HG03442 (cell line): ENCODE measurements at regions not wholly inside any gene's neighbourhood (a gene's known extent, or its start where the extent isn't known, plus 50 kb on each side); places are given as distances from the start of the nearest gene placed in this dataset.
"Not testable (repeated sequence)": the region's sequence is repeated elsewhere in the genome, so short reads cannot be mapped to it uniquely, and the experiment has no call there.

Experiments
- ATAC-seq: cut with Tn5 transposase; IDR thresholded peaks from one replicate; pipeline ENCODE4 v1.9.1; 2021; ENCODE audit warnings: mild to moderate bottlenecking, moderate library complexity; ENCODE audit not compliant: unreplicated experiment

DNA sequence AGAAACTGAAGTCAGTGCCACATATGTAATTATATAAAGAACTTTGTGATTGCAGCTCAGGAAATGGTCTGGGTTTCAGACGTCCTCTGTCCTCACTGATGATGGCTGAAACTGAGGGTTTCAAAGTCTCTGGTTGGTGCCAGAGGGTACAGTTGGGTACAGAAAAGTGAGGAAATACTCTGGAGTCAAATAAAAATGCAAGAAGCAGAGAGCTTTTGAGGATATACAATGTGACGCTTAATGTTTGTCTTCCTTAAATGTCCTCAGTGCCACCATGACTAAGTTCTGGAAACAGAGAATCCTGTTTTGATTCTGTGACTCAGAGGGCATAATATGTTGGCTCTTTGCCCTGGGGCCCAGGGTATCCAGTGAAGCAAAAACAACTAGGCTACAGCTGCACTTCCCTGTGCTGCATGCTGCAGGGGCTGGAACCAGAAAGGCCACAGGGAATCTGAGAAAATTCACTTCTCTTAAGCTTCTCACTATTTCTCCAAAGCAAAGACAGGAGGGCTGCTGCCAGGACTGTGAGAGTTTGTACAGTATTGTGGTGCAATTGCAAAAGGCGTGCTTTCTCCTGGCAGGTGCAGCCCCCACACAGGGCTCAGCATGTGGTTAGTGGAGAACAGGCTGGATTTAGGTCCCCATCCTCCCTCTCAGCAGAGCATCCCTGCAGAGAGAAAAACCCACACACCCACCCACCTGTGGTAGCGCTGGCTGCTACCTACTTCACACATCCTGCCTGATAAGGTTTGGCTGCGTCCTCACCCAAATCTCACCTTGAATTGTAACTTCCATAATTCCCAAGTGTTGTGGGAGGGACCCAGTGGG lies 169.5 kb upstream of the SVIL start:
- ATAC-seq = no peak

- no peak for ATAC-seq
Measured at GRCh38 chr10:29802171-29802570, 167.4 kb upstream of the SVIL start.

GRCh38 chr10:29798921-29799690 lies 164.3 kb upstream of the SVIL start:
- ATAC-seq = no peak

DNA sequence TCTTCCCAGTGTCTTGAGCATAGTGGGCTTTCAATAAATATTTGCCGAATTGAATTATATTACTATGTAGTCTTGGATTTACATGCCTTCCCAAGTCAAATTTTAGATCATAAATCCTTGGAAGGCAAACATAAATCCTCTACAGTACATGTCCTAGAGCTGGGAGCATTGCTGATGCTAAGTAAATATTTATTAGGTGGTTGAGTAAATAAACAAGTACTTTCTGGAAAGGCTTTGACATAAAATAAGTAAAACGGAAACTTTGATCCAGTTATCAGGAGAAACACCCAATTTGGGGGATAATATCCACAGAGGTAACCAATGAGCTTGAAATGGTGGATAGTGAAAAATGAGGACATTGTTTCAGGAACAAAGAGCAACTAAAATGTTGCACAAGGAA lies 162.8 kb upstream of the SVIL start:
- ATAC-seq = no peak

DNA sequence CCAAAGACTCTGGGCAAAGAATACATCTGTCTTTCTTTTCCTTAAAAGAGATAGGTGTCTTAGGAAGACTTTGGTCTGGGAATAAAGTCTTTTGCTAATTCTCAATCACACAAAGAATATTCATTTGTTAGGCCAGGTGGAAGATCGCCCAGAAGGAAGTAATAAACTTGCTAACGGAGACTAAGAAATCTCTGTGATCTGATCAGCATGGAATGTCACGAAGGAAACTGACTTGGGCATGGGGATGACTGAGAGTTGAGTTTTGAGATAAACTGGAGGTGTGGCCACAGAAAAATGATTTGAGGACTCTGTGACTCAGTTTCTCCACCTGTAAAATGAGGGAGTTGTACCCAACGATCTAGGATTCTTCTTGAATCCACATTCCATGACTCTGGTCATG lies 161.1 kb upstream of the SVIL start:
- no peak for ATAC-seq

- ATAC-seq = no peak
Measured at GRCh38 chr10:29794776-29795611, 160.2 kb upstream of the SVIL start.

DNA sequence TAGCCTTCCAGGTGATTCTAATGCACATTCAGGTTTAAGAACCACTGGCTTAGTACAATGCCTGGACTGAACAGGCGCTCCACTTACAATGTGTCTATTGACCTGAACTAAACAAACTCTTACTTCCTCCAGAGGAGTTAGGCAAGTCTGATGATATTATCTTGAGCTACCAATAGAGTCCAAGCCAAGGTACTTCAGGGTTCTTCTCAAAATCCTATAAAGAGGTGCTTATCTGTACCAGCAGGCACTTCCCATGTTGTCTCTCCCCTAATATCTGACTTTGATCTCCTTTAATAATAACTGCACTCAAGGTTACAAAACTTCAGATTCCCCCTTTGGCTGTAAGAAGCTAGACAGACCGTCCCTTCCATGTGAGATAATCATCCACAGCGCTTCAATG lies 157.0 kb upstream of the SVIL start:
- ATAC-seq = no peak

DNA sequence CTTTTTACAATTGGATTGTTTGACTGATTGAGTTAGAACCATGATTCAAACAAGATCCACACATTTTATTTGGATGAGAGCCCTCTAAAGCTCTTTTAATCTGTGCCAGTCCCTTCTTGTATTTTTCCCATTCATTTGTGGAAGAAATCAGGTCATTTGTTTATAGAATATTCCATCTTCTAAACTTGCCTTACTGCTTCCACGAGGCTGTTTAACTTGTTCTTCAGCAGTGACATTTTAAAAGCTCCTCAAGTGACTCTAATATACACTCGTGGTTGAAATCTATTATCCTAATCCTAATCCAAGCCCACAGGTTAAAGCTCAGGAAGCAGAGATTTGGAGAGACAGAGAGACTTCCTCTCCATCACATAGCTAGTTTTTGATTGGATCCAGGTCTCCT lies 155.4 kb upstream of the SVIL start:
- ATAC-seq = no peak

DNA sequence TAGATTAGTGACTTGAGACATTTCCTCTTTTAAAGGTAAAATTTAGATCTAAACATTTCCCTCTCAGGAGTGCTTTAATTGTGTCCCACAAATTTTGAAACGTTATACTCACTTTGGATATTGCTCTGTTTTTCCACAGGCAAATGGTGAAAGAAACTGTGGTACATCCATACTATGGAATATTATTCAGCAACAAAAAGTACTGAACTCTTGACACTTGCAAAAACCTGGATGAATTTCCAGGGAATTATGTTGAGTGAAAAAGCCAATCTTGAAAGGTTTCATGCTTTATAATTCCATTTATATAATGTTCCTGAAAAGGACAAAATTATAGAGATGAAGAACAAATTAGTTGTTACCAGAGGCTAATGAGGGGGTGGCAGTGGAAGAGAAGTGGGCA lies 153.3 kb upstream of the SVIL start:
- no peak for ATAC-seq

DNA sequence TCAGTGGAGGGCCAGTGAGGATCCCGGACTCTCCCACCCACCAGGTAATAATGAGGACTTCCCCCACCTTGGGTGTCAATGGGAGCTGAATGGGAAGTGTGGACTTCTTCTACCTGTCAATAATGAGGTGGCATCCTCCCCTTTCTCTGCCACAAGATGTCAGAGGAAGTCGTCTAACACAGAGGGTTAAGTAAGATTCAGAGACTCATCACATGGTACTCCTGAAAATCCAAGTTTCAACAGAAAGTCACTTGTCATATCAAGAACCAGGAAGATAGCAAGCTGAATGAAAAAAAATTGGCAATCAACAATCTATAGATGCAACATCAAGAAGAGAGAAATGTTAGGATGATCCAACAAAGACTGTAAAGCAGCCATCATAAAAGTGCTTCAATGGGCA lies 150.9 kb upstream of the SVIL start:
- ATAC-seq = no peak

DNA sequence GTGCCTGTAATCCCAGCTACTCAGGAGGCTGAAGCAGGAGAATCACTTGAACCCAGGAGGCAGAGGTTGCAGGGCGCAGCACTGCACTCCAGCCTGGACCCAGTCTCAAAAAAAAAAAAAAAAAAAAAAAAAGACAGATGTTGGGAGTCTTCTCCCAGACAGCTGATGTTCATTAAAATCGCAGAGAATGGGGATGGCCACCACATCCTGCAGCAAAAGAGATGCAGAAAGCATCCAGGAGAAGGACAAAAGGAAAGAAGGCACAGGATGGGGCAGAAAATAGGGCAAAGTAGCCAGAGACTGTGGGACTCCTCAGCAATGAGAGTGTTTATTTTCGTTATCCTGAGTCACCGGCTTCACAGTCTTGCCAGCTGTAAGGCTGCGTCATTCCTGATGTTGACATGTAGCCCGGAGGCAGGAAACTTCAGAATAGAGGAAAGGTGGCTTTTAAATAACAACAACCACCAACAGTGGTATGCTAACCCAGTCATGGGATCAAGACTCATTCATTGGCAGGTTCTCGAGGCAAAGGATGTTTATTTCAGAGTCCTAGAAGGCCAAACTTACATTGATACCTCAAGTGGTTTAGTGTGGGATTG lies 149.5 kb upstream of the SVIL start:
- no peak for ATAC-seq

DNA sequence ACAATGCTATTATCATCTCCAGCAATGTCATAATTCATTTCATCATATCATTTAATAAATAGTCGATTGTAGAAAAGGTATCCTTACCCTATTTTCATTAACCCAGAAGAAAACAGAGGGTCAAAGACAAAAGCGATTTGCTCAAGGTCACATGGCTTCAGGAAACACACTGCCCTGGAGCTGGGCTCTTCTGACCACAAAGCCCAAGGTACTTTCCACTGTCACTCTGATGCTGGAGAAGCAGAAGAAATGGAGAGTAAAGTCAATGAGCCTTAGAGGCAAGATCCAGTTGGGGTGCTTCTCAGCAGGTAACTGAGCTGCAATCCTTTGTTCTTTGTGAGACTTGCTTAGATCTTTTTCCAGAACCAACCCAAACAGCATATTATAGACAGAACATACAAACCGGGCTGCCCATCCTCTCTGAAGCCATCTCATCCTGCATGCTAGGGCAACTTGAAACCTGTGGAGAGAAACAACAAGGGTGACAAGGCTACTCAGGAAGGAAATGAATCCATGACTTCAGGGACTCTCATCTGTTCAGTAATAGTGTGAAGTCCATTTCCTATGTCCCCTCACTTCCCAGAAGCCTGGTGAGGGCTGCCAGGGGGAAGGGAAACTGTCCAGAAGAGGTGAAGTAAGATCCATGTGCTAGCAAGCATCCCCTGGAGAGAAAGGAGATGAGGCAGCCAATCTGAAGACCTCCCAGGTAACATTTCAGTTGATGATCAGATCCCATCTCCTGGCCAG lies 148.6 kb upstream of the SVIL start:
- no peak for ATAC-seq

DNA sequence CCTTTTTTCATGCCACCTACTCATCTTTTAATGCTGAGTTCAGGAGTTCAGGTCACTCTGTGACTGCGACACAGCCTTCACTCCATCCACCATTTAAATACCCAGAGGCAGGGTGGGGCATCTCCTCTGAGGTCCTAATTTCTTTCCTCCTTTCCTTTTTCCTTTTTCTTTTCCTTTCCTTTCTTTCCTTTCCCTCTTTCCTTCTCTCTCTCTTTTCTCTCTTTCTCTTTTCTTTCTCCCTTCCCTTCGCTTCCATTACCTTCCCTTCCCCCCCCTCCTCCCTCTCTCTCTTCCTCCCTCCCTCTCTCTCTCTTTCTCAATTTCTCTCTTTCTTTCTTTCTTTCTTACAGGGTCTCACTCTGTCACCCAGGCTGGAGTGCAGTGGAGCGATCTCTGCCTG lies 145.9 kb upstream of the SVIL start:
- ATAC-seq = no peak

DNA sequence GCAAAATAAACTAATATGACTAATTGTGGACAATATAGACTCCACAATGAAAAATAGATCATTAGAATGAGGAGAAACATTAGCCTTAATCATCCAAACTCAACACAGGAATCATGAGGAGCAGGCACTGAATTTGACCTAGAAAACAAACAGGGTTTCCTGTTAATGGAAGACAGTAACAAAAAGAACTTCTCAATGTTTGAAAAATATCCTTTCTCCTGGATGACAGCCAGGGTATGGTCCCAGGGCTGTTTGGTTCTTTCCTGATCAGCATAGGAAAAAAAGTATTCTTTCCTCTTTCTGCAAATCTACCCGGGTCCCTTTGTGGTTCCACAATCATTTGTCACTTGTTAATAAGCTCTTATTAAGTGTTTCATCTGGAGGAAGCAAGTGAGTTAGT lies 145.3 kb upstream of the SVIL start:
- no peak for ATAC-seq

GRCh38 chr10:29776246-29776645 lies 141.5 kb upstream of the SVIL start:
- no peak for ATAC-seq

DNA sequence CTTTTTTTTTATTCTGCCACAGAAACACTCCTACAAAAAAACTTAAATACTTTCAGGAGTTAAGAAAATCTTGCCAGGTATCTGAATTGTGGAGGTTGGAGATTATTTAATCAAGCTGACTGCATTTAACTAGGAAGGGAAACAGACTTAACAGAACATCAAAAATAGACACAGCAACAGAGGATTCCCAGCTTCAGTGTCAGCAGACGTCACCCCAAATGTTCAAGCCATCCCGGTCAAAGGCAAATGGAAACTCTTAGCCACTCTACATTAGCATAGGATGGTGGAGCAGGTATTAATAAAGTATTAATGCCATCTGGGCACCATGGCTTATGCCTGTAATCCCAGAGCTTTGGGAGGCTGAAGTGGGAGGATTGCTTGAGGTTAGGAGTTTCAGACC lies 139.7 kb upstream of the SVIL start:
- no peak for ATAC-seq

DNA sequence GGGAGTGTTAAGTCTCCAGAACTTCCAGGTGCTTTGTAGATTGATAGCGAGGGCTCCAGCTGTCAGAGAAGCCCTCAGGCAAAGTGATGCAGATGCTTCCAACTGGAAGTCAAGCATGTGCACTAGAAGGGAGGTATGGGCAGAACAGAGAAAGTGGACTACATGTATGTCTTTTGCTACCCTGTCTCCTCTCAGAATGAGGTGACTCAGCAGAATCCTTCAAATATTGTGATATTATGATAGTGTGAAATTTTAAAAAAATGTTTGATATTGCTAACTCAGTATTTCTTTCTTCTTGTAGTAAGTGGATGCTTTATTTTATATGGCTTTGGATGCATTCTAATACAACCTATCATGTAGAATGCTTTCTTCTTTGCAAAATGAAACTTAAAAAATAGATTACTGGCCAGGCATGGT lies 138.9 kb upstream of the SVIL start:
- no peak for ATAC-seq

- ATAC-seq = no peak
Measured at GRCh38 chr10:29772403-29772802, 137.6 kb upstream of the SVIL start.

DNA sequence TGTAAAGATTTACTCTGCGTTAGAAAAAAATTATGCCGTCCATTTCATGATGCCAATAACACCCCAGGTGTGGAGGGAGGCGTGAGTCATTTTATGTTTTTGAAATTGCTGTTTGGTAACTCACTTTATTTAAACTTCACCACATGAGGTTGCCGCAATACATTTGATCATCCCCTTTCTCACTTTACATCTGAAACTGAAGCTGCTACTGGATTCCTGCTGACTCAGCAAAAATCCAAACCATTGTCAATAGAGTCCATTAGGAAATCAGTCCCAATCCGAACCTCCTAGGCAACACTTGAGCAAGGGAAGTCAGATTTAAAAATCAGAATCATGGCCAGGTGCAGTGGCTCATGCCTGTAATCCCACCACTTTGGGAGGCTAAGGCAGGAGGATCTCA lies 136.6 kb upstream of the SVIL start:
- no peak for ATAC-seq

GRCh38 chr10:29769277-29769676 lies 134.5 kb upstream of the SVIL start:
- ATAC-seq = not testable (repeated sequence)
